DOHH2 (cell line): ENCODE measurements at regions not wholly inside any gene's neighbourhood (a gene's known extent, or its start where the extent isn't known, plus 50 kb on each side); places are given as distances from the start of the nearest gene placed in this dataset.

ENCODE experiments used
- H3F3A ChIP-seq: fragments of 200-600 bp; sonication (generic), shearing (Covaris generic); 2 replicates; pipeline ENCODE4 v1.6.0; 2016; ENCODE audit warnings: antibody characterized with exemption, mild to moderate bottlenecking; ENCODE audit not compliant: control insufficient read depth, insufficient read depth
- H3K27ac ChIP-seq: fragments of 200-600 bp; sonication (generic); 2 replicates; pipeline ENCODE4 v1.5.1; 2014; ENCODE audit warnings: low read depth, mild to moderate bottlenecking, low read length, moderate library complexity
- H3K27me3 ChIP-seq: fragments of 200-600 bp; sonication (generic); 2 replicates; pipeline ENCODE4 v1.6.1; 2014; ENCODE audit warnings: mild to moderate bottlenecking, low read length, mixed read lengths; ENCODE audit not compliant: control insufficient read depth
- H3K36me3 ChIP-seq: fragments of 200-600 bp; sonication (generic); 2 replicates; pipeline ENCODE4 v1.6.1; 2014; ENCODE audit warnings: mild to moderate bottlenecking, low read length, moderate library complexity, mixed read lengths; ENCODE audit not compliant: control insufficient read depth
- H3K4me1 ChIP-seq: fragments of 200-600 bp; sonication (generic); 2 replicates; pipeline ENCODE4 v1.6.1; 2014; ENCODE audit warnings: mild to moderate bottlenecking, low read length, mixed read lengths; ENCODE audit not compliant: control insufficient read depth
- H3K4me2 ChIP-seq: fragments of 200-600 bp; sonication (generic); 2 replicates; pipeline ENCODE4 v1.6.0; 2014; ENCODE audit warnings: mild to moderate bottlenecking, low read length, moderate library complexity
- H3K4me3 ChIP-seq: fragments of 200-600 bp; sonication (generic); 2 replicates; pipeline ENCODE4 v1.5.1; 2014; ENCODE audit warnings: mild to moderate bottlenecking, low read length, mixed read lengths
- H3K79me2 ChIP-seq: fragments of 200-600 bp; sonication (generic); 2 replicates; pipeline ENCODE4 v1.6.1; 2014; ENCODE audit warnings: mild to moderate bottlenecking, low read length, mixed read lengths; ENCODE audit not compliant: control insufficient read depth
- H3K9me2 ChIP-seq: fragments of 200-600 bp; sonication (generic); replicated peaks from 2 replicates; pipeline ENCODE4 v1.6.1; 2014; ENCODE audit warnings: mild to moderate bottlenecking, low read length, mixed read lengths; ENCODE audit not compliant: control insufficient read depth
- H3K9me3 ChIP-seq: fragments of 200-600 bp; sonication (generic); 2 replicates; pipeline ENCODE4 v1.6.1; 2014; ENCODE audit warnings: antibody characterized with exemption, low read length, mixed read lengths; ENCODE audit not compliant: control insufficient read depth, insufficient read depth
- H4K20me1 ChIP-seq: fragments of 200-600 bp; sonication (generic); 2 replicates; pipeline ENCODE4 v1.6.0; 2014; ENCODE audit warnings: low read depth, mild to moderate bottlenecking, antibody characterized with exemption, low read length, moderate library complexity; ENCODE audit not compliant: control insufficient read depth, insufficient read depth
- CTCF ChIP-seq: fragments of 200-600 bp; sonication (generic); IDR thresholded peaks from one replicate; pipeline ENCODE4 v1.5.1; 2014; ENCODE audit warnings: antibody characterized with exemption, mild to moderate bottlenecking, low read depth, low read length; ENCODE audit not compliant: poor library complexity, severe bottlenecking
- EZH2phosphoT487 ChIP-seq: fragments of 200-600 bp; sonication (generic); IDR thresholded peaks from 2 replicates; pipeline ENCODE4 v1.6.1; 2017; ENCODE audit warnings: borderline replicate concordance, mild to moderate bottlenecking, antibody characterized with exemption, low read length, moderate library complexity, mixed read lengths

- H3K9me2 ChIP-seq: no peaks in the 10 kb centered on the region
- H3K36me3 ChIP-seq: no peaks in the 10 kb centered on the region
- H3K4me1 ChIP-seq: peaks cover 42% of the 10 kb centered on the region
- no peaks in the 10 kb centered on the region for H4K20me1 ChIP-seq
- H3K79me2 ChIP-seq: no peaks in the 10 kb centered on the region
- H3K4me3 ChIP-seq: 0 out of 2 replicates have a peak overlapping the region, but pooled peaks have one; percentile 35
- H3K27me3 ChIP-seq: peaks cover 6% of the 10 kb centered on the region; the same call in 1 of the 2 replicates
- H3F3A ChIP-seq: no peaks in the 10 kb centered on the region
- H3K9me3 ChIP-seq: no peaks in the 10 kb centered on the region
- TF ChIP-seq EZH2phosphoT487: no peak
- peak; percentile 46 for TF ChIP-seq CTCF
- H3K4me2 ChIP-seq: peak overlapping the region; percentile 58
- no peak overlapping the region for H3K27ac ChIP-seq
Observed at GRCh38 chr11:119481667-119482400, 58.9 kb upstream of the THY1 start.

GRCh38 chr11:119481021-119481666, 58.2 kb upstream of the THY1 start:
- H3K4me3 ChIP-seq: peak overlapping the region; percentile 35; the same call in 1 of the 2 replicates
- H3K36me3 ChIP-seq: no peaks in the 10 kb centered on the region
- H3F3A ChIP-seq: no peaks in the 10 kb centered on the region
- H3K27me3 ChIP-seq: peaks cover 3% of the 10 kb centered on the region; the same call in 1 of the 2 replicates
- no peaks in the 10 kb centered on the region for H4K20me1 ChIP-seq
- H3K79me2 ChIP-seq: no peaks in the 10 kb centered on the region
- H3K4me2 ChIP-seq: peak overlapping the region; percentile 58
- no peaks in the 10 kb centered on the region for H3K9me2 ChIP-seq
- peak overlapping the region; percentile 69 for H3K27ac ChIP-seq
- no peaks in the 10 kb centered on the region for H3K9me3 ChIP-seq
- TF ChIP-seq CTCF (peak; percentile 100), EZH2phosphoT487 (no peak)
- peaks cover 42% of the 10 kb centered on the region for H3K4me1 ChIP-seq

DNA sequence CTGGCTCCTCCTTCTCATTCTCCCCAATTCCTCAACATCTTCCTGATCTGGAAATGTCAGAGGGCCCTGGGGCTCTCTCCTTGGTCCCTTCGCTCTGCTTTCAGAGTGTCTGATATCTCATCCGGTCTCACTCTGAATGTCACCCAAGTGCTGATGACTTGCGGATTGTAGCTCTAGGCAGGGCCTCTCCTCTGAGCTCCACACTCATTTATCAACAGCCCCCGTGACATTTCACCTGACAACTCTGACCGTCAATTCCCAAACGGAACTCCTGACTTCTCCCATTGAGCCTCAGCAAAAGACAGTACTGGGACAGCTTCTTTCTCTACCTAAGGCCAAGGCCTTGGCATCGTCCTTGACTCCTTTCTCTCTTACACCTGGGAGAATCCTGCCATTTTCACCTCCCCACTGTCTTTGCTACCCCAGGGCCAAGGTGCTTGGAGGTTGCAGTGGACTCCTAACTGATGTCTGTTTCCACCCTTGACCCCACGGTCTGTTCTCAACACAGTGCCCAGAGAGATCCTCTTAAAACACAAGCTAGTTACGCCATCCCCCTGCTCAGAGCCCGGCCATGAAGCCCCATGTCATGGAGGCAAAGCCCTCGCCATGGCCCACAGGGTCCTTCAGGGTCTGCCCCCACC, 57.5 kb upstream of the THY1 start:
- H3K4me3 ChIP-seq: 0 out of 2 replicates have a peak overlapping the region, but pooled peaks have one; percentile 10
- no peaks in the 10 kb centered on the region for H3K9me3 ChIP-seq
- no peaks in the 10 kb centered on the region for H3K79me2 ChIP-seq
- H3K27me3 ChIP-seq: peaks cover 2% of the 10 kb centered on the region; the same call in 1 of the 2 replicates
- H3K4me2 ChIP-seq: peak overlapping the region; percentile 58
- TF ChIP-seq EZH2phosphoT487: no peak
- TF ChIP-seq CTCF: no peak
- no peaks in the 10 kb centered on the region for H3K9me2 ChIP-seq
- peak overlapping the region; percentile 69 for H3K27ac ChIP-seq
- H4K20me1 ChIP-seq: no peaks in the 10 kb centered on the region
- peaks cover 41% of the 10 kb centered on the region for H3K4me1 ChIP-seq
- H3K36me3 ChIP-seq: no peaks in the 10 kb centered on the region
- no peaks in the 10 kb centered on the region for H3F3A ChIP-seq
